GM18505 (cell line): ENCODE measurements at regions not wholly inside any gene's neighbourhood (a gene's known extent, or its start where the extent isn't known, plus 50 kb on each side); places are given as distances from the start of the nearest gene placed in this dataset.

Experiments
- ATAC-seq: cut with Tn5 transposase; IDR thresholded peaks from one replicate; pipeline ENCODE4 v1.9.1; 2021; ENCODE audit not compliant: unreplicated experiment
- POLR2A ChIP-seq: IDR thresholded peaks from 4 replicates; pipeline ENCODE4 v1.6.1; 2011; ENCODE audit warnings: borderline replicate concordance; ENCODE audit not compliant: insufficient read depth, insufficient read length; ENCODE audit errors: extremely low read depth

DNA sequence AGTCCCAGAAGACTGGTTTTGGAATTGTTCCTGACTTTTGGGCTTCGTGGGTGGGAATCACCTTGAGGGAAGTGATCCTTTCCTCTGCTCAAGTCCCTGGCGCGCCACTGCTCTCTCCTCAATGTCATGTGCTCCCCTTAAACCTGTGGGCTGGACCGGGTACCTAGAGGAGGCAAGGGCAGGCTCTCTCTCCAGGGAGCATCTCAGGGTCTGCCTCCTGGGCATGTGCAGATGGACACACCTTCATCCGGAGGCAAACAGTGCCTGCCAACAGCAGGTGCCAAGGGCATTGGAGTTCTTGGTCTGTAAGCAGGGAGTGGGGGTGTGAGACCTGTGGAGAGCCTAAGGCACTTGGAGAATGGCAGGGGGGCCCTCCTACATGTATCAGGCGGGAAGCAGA, 142.6 kb downstream of the INHBB start:
- no peak for ATAC-seq
- TF ChIP-seq POLR2A, result no peak

DNA sequence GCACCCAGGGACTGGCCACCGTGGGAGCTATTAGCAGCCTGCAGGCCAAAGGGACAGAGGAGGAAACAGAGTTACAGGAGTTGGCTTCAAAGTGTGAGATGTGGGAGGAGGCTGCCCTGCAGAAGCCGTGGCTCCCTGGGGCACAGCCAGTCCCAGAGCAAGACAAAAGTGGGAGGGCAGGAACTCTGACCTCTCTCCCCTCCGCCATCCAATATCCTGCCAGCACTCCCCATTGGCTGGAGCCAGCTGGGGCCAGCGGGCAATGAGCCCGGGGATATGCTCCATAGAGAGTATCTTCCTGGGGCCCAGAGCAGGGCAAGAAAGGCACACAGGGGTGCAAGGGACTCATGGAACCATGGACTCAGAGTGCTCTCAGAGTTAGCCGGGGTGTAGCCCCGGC, 143.1 kb downstream of the INHBB start:
- no peak for TF ChIP-seq POLR2A
- no peak for ATAC-seq

DNA sequence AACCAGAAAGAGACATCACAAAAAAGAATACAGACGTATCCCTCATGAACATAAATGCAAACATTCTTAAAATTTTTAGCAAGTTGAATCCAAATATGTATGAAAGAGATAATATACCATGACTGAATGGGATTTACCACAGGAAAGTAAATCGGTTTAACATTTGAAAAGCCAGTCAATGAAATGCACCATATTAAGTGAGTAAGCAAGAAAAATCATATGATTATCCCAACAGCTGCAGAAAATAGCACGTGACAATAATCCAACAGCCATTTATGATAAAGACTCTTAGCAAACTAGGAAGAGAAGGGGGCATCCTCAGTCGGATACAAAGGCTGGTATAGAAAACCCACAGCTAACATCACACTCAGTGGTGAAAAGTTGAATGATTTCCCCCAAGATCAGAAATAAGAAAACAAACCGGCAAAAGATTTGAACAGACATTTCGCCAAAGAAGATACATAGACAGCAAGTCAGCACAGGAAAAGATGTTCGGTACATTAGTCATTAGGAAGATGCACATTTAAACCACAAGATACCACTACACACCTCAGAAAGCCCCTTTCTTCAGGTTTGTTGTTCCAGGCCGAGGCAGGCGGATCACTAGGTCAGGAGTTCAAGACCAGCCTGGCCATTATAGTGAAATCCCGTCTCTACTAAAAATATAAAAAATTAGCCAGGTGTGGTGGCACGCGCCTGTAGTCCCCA, 144.3 kb downstream of the INHBB start:
- TF ChIP-seq POLR2A, result no peak
- no peak for ATAC-seq

DNA sequence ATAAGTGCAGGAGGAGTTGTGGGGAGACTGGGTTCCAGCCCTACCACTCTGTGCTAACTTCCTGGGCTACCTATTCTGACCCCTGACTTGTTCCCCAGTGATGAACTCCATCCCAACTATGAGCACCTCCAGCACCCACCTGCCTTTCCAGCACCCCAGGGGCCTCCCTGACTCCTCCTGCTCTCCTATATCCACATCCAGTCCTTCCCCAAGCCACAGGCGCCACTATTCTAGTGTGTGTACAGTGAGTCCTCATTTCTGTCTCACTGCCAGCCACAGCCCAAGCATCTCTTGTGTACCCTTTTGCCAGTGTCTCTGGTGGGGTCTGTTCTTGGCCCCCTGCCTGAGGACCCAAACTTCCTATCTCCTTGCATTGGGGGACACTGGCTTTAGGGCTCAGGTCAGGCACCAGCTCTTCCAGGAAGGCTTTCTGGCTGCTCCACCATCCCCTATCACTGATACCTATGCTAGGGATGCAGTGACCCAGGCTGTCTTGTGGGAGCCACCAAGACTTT, 145.2 kb downstream of the INHBB start:
- ATAC-seq, result no peak
- TF ChIP-seq POLR2A, result no peak

DNA sequence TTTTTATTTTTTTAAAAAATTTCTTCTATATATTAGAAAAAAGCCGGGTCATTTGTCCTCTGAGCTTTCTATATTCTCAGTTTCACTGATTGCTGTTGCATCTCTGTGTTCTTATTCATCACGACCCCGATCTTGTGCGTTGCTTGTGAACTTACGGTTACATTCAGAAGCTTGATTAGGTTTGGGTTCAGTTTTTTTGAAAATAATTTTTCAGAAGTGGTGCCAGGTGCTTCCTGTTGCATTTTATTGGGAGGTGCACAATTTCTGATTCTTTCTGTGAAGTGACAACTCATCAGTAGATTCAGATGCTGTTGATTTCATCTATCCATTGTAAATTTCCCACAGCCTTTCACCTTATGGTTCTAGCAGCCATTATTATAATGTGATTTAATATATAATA, 147.3 kb downstream of the INHBB start:
- no peak for ATAC-seq
- TF ChIP-seq POLR2A, result no peak

DNA sequence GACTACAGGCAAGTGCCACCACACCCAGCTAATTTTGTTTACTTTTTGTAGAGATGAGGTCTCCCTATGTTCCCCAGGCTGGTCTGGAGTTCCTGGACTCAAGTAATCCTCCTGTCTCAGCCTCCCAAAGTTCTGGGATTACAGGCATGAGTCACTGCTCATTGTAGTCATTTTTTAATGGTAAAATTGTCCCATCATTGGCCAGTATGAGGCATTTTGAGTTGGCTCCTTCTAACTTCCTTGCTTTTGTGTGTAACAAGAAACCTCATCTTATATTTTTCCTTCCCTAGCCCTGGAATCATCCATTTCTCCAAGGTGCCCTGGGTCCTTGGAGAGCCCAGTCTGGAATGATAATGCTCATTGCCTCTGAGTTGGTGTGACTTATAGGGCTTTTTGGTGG, 148.5 kb downstream of the INHBB start:
- no peak for ATAC-seq
- no peak for TF ChIP-seq POLR2A

DNA sequence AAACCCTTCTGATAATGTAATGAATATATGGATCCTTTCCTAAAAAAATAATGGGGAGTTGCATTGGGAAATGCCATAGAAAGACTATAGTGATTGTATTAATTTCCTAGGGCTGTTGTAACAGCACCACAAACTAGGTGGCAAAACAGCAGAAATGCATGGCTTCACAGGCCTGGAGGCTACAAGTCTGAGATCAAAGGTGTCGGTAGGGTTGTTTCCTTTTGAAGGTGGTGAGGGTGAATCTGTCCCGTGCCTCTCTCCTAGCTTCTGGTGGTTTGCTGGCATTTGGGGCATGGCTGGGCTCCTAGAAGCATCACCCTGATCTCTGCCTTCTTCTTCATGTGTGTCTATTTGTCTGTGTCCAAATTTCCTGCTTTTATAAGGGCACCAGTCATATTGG, 149.7 kb downstream of the INHBB start:
- no peak for TF ChIP-seq POLR2A
- ATAC-seq, result no peak

DNA sequence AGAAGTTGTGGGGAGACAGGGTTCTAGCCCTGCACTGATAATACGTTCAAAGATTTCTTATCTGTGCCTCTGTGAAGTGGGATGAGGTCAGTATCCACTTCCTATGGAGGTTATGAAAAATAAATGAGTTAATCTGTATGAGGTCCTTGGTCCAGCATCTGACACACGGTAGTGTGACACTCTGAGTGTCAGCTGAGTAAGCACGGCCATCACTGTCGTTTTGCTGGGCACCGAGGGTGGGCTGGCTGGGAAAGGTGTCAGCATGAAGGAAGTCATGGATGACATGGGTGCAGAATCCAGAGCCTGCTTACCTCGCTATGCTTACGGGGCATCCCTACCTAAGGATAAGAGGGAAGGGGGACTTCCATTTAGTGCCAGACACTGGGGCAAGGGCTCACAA, 150.3 kb downstream of the INHBB start:
- no peak for ATAC-seq
- TF ChIP-seq POLR2A, result no peak

DNA sequence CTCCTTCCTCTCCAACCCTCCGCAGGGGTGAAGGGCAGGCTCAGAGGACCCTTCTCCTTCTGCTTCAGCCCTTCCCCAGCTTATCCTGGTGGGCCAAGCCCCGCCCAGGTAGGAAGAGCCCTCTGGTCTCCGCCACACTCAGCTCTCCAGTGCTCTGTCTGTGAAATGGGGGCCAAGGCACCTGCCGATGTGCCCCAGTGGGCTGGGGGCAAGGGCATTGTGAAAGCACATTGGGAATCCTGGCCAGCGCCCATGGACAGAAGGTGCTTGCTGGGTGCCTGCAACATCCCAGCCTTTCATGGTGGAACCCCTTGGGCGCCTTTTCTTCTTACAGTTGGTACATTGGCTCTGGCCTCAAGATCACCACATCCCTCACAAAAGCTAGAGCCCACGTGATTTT, 150.8 kb downstream of the INHBB start:
- no peak for TF ChIP-seq POLR2A
- ATAC-seq, result no peak

DNA sequence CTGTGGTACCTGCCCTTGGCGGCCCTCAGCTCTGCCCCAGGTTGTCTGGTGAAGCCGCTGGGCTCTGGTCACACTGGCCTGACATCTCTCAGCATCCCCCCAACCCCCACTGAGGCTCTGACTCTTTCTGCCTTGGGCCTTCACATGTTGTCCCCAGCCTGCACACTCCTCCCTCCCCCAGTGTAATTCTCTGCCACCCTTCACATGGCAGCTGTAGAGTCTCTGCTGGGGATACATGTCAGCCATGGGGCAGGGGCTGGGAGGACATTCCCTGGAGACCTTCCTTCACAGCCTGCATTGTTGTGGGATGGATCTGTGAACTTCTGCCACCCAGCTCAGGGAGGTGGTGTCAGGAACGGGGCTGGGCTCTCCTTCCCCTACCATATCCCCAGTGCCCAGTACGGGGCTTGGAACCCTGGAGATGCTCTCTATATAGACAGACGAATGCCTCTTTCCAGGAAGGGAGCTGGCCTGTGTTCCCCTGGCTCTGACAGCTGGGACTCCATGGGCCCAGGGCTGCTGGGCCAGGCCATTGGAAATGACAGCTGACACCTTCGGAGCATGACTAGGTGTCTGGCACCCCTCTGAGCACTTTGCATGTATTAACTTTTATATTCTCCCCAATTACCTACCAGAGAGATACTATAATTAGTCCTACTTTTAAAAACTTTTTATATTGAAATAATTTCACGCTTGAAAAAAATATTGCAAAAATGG, 151.5 kb downstream of the INHBB start:
- no peak for ATAC-seq

DNA sequence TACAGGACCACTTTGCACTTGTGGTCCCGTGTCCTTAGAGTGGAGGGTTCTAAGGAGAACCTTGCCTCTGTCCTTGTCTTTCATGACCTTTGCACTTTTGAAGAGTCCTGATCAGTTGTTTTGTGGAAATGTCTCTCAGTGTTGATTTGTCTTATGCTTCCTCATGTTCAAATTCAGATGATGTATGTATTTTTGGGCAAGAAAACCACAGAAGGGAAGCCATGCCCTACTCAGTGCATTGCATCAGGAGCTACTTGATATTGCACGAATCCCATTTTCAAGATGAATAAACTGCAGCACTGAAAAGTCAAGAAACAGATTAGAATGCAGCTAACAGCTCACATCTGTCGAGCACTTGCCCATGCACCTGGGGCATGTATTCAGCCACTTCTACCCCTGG, 152.2 kb downstream of the INHBB start:
- ATAC-seq, result no peak

More for the DNA sequence above, 151.5 kb downstream of the INHBB start:
- TF ChIP-seq POLR2A, result no peak

DNA sequence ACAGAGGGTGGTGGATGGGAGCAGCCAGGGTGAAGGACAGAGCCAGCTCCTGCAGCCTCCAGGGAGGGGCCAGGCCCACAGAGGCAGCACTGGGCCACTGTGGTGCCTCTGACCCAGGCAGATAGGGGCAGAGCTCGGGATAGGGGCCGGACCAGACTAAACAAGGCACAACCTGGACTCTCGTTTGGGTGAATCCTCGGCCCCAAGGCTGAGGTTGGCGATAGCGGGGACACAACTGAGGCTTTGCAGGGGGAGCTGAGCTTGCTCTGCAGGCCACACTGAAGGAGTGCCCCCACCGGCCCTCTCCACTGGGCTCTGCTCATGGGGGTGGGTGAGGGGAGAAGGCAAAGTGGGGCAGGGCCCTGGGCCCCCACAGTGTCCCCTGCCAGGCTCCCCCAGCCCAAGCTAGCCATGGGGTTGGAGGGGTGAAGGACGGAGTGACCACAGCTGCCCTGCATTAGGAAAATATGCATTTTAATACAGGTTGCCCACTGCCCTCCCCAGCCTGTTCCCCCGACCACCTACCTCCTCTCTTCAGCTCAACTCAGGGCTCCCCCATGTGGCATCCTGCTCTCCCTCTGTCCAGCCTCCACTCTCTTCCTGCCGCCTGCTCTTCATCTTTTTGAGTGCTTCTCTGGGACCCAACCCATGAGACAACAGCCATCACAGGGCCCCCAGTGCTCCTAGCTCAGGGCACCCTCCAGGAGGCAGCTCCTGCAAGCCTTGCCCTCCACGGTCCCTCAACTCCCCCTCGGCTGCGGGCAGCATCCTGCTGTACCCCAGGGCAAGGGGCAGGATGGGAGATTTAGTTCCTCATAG, 152.8 kb downstream of the INHBB start:
- no peak for TF ChIP-seq POLR2A
- no peak for ATAC-seq

More for the DNA sequence above, 152.2 kb downstream of the INHBB start:
- TF ChIP-seq POLR2A, result no peak

DNA sequence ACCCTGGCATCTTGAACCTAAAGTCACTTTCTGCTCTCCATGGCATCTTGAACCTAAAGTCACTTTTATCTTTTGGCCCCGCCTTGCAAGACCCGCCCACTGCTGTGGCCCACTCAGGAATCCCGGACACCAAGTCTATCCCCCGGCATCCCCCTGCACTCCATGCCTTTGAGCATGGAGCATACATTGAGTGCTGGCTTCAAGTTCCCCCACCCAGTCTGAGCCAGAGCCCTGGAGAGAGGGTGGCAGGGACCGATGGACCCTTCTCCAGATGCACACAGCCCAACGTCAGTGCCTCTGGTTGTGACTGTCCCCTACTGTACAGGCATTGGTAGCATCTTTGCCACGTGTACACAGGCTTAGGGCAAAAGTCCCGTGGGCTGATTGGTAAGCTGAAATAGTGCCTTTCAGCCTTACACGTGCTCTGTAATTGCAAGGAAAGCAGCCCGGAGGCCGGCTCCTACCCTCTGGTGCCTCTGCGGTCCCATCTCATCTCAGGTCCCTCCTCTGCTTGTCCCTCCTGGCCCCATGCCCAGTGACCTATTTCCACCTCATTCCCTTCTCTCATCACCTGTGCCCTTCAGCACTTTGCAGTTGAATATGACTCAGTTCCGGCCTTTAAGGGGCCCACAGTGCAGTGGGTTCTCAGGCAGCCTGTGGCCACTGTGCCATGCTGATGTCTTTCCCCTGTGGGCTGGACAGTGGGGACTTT, 154.0 kb downstream of the INHBB start:
- TF ChIP-seq POLR2A, result no peak
- ATAC-seq, result no peak

DNA sequence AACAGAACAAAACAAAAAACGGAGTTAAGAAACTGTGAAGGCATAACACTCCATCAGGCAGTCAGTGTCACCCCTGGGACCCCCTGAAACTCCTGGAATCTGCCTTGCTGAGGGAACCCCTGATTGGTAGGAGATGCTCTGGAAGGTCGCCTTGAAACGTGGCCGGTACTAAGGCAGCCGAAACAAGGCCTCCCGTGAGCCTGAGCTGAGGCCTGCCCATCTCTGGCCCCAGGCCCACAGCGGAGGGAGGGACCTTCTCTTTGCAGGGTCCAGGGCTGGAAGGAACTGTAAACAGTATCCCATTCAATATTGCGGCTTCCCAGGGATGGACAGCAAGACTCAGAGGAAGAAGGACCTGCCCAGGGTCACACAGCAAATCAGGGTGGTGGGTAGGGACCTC, 155.7 kb downstream of the INHBB start:
- no peak for TF ChIP-seq POLR2A
- ATAC-seq, result no peak

DNA sequence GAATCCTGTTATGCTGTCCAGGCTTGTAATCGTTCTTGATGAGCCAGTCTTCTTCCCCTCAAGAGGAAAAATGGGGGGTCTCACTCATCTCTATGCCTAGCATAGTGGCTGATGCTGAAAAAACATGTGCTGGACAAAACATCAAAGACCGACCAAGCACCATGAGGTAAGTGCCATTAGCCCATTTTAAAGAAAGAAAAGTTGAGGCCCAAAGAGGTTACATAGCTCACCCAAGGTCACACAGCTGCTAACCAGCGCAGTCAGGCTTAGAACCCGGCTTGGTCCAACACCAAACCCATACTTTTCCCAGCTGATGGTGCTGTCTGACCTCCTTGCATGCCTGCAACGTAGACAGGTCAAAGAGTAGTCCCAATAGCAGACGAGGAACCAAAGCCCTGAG, 156.4 kb downstream of the INHBB start:
- ATAC-seq, result no peak
- TF ChIP-seq POLR2A, result no peak
